Activated CD4-positive, alpha-beta memory T cell treated with anti-CD3 and anti-CD28 coated beads, Interleukin-2, amount 10 ng/mL, durations not matched to agents 7 days and 5 days (primary cell): ENCODE measurements at regions not wholly inside any gene's neighbourhood (a gene's known extent, or its start where the extent isn't known, plus 50 kb on each side); places are given as distances from the start of the nearest gene placed in this dataset.

Source experiments
- CTCF ChIA-PET: fragments of 350-600 bp; sonication (Branson Sonifier 250); formaldehyde crosslinking; loops from one replicate; lab custom pipeline; 2021; ENCODE audit warnings: antibody characterized with exemption, inconsistent platforms; lab: Charles Lee
- POLR2A ChIA-PET: fragments of 350-600 bp; sonication (Branson Sonifier 250); formaldehyde crosslinking; loops from one replicate; lab custom pipeline; 2021; ENCODE audit warnings: antibody characterized with exemption; lab: Charles Lee
- DNase-seq: peaks from one replicate; pipeline ENCODE4 v3.0.0-alpha.2; 2020
- H3K27ac Mint-ChIP-seq: one replicate; pipeline ENCODE4 v1.8.0; 2021; ENCODE audit warnings: mild to moderate bottlenecking, mixed read lengths
- H3K27me3 Mint-ChIP-seq: one replicate; pipeline ENCODE4 v1.8.0; 2021; ENCODE audit warnings: mixed read lengths
- H3K36me3 Mint-ChIP-seq: one replicate; pipeline ENCODE4 v1.8.0; 2021; ENCODE audit warnings: low read depth, mixed read lengths
- H3K4me1 Mint-ChIP-seq: one replicate; pipeline ENCODE4 v1.8.0; 2021; ENCODE audit warnings: mixed read lengths
- H3K4me3 Mint-ChIP-seq: one replicate; pipeline ENCODE4 v1.8.0; 2021; ENCODE audit warnings: mild to moderate bottlenecking, mixed read lengths
- H3K9me3 Mint-ChIP-seq: one replicate; pipeline ENCODE4 v1.8.0; 2021; ENCODE audit warnings: mixed read lengths

GRCh38 chr12:92206596-92206995, 61.0 kb upstream of the BTG1 start:
- DNase-seq: no peak
- POLR2A ChIA-PET: interaction anchor here (2.7 to 9.3 kb wide), 2 partner anchors 62 to 197 kb away, joined by 12 to 218 read pairs; partner anchors contain the start of gene BTG1
- CTCF ChIA-PET: interaction anchor here (5.1 kb wide), 1 partner anchor 61 kb away, joined by 48 read pairs; the partner anchor contains the start of gene BTG1
- H3K27ac Mint-ChIP-seq: no peak overlapping the region
- H3K36me3 Mint-ChIP-seq: peaks cover 17% of the 10 kb centered on the region
- no peaks in the 10 kb centered on the region for H3K27me3 Mint-ChIP-seq
- H3K4me1 Mint-ChIP-seq: peaks cover 36% of the 10 kb centered on the region
- H3K9me3 Mint-ChIP-seq: peaks cover 2% of the 10 kb centered on the region
- H3K4me3 Mint-ChIP-seq: no peak overlapping the region

DNA sequence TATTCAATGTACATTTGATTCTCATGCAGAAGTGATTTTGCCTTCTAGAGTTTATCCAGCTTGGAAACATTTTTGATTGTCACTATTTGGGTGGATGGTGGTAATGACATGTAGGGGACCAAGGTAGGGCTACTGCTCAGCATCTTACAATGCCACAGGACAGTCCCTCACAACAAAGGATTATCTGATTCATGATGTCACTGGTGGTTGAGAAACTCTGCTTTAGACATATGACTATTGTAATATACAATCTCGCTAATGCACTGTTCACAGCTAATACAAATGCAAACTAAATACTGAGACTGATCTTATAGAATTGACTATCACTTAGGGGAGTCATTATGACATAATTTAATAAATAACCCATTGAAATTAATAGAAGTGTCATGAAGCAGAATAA, 60.4 kb upstream of the BTG1 start:
- H3K4me1 Mint-ChIP-seq: peaks cover 36% of the 10 kb centered on the region
- peaks cover 2% of the 10 kb centered on the region for H3K9me3 Mint-ChIP-seq
- H3K4me3 Mint-ChIP-seq: no peak overlapping the region
- peaks cover 15% of the 10 kb centered on the region for H3K36me3 Mint-ChIP-seq
- ChIA-PET CTCF (interaction anchor here (5.1 kb wide), 1 partner anchor 61 kb away, joined by 48 read pairs; the partner anchor contains the start of gene BTG1), POLR2A (interaction anchor here (9.3 kb wide), 1 partner anchor 62 kb away, joined by 218 read pairs; the partner anchor contains the start of gene BTG1)
- no peak overlapping the region for H3K27ac Mint-ChIP-seq
- no peak for DNase-seq
- H3K27me3 Mint-ChIP-seq: no peaks in the 10 kb centered on the region

GRCh38 chr12:92199819-92200576, 54.4 kb upstream of the BTG1 start:
- CTCF ChIA-PET: no interaction called here
- no peak overlapping the region for H3K27ac Mint-ChIP-seq
- no peaks in the 10 kb centered on the region for H3K27me3 Mint-ChIP-seq
- peaks cover 6% of the 10 kb centered on the region for H3K9me3 Mint-ChIP-seq
- no peak for DNase-seq
- H3K4me1 Mint-ChIP-seq: no peaks in the 10 kb centered on the region
- H3K36me3 Mint-ChIP-seq: no peaks in the 10 kb centered on the region
- POLR2A ChIA-PET: no interaction called here
- no peak overlapping the region for H3K4me3 Mint-ChIP-seq

- CTCF ChIA-PET: interaction anchor here (1.4 kb wide), 1 partner anchor 372 kb away, joined by 3 read pairs; no protein-coding TSS in a partner anchor
These were observed 52.2 kb upstream of the BTG1 start for GRCh38 chr12:92197815-92198214.

GRCh38 chr12:92196368-92196767, 50.7 kb upstream of the BTG1 start:
- no peaks in the 10 kb centered on the region for H3K27me3 Mint-ChIP-seq
- H3K36me3 Mint-ChIP-seq: no peaks in the 10 kb centered on the region
- no peak overlapping the region for H3K27ac Mint-ChIP-seq
- H3K4me3 Mint-ChIP-seq: no peak overlapping the region
- CTCF ChIA-PET: no interaction called here
- DNase-seq: no peak
- POLR2A ChIA-PET: interaction anchor here (0.8 to 1.5 kb wide), 2 partner anchors 13 to 55 kb away, joined by 3 to 5 read pairs; no protein-coding TSS in a partner anchor
- H3K4me1 Mint-ChIP-seq: no peaks in the 10 kb centered on the region
- H3K9me3 Mint-ChIP-seq: peaks cover 6% of the 10 kb centered on the region

More at GRCh38 chr12:92197815-92198214, 52.2 kb upstream of the BTG1 start:
- Mint-ChIP-seq H3K27me3 (no peaks in the 10 kb centered on the region), H3K4me1 (no peaks in the 10 kb centered on the region), H3K27ac (no peak overlapping the region), H3K36me3 (no peaks in the 10 kb centered on the region), H3K9me3 (peaks cover 6% of the 10 kb centered on the region), H3K4me3 (no peak overlapping the region)
- POLR2A ChIA-PET: interaction anchor here (1.0 to 1.5 kb wide), 2 partner anchors 12 to 52 kb away, joined by 3 to 5 read pairs; partner anchors contain the start of gene BTG1
- DNase-seq: no peak
